ENCODE measurements at regions not wholly inside any gene's neighbourhood (a gene's known extent, or its start where the extent isn't known, plus 50 kb on each side); places are given as distances from the start of the nearest gene placed in this dataset.

DNA sequence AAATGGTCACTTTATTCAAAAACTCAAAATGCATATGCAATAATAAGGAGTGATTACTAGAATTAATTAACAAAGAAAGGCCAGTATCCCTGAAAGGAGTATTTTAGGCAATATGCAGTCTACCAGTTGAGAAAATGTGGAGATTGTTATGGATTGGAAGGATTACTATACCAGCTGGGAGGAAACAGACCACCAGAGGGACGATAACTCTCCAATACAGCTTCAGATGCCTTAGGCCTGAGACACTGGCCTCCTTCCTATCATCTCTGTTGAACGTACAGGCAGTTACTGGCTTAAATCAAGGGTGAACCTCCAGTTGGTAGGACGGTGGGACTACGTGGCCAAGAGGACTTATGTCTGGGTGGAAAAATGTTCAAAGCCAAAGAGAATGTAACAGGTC is 336.4 kb upstream of the EPHA4 start:
- no peak for DNase-seq
- Histone ChIP-seq H3K4me1 (replicated peaks; ENCODE audit: insufficient read depth) (no peaks in the 10 kb centered on the region), H3K79me2 (ENCODE audit: low read depth) (no peaks in the 10 kb centered on the region), H4K20me1 (ENCODE audit: insufficient read depth) (no peaks in the 10 kb centered on the region), H3K9me3 (ENCODE audit: insufficient read depth, low read depth) (no peaks in the 10 kb centered on the region), H3F3A (ENCODE audit: insufficient read depth, low read depth) (no peaks in the 10 kb centered on the region), H3K27me3 (ENCODE audit: insufficient read depth, low read depth) (no peaks in the 10 kb centered on the region), H3K27ac (no peak overlapping the region), H3K4me3 (no peak overlapping the region), H3K9me2 (ENCODE audit: insufficient read depth) (0 out of 2 replicates have a peak, but pooled peaks cover 14% of the 10 kb centered on the region), H3K4me2 (no peak overlapping the region), H2AFZ (no peak overlapping the region), H3K36me3 (ENCODE audit: low read depth) (no peaks in the 10 kb centered on the region)
- POLR2A ChIA-PET (ENCODE audit: unreplicated experiment) = no interaction called here
- intact Hi-C loops (cut with micrococcal nuclease; ENCODE audit: unreplicated experiment) = no loop called here
- CTCF ChIA-PET = no interaction called here
- no TSS peak for BruUV-seq (replicated peaks)
- TF ChIP-seq EZH2 (IDR thresholded peaks at IDR 0.05; ENCODE audit: low read depth) = no peak
- TF ChIP-seq, protein P1, sequence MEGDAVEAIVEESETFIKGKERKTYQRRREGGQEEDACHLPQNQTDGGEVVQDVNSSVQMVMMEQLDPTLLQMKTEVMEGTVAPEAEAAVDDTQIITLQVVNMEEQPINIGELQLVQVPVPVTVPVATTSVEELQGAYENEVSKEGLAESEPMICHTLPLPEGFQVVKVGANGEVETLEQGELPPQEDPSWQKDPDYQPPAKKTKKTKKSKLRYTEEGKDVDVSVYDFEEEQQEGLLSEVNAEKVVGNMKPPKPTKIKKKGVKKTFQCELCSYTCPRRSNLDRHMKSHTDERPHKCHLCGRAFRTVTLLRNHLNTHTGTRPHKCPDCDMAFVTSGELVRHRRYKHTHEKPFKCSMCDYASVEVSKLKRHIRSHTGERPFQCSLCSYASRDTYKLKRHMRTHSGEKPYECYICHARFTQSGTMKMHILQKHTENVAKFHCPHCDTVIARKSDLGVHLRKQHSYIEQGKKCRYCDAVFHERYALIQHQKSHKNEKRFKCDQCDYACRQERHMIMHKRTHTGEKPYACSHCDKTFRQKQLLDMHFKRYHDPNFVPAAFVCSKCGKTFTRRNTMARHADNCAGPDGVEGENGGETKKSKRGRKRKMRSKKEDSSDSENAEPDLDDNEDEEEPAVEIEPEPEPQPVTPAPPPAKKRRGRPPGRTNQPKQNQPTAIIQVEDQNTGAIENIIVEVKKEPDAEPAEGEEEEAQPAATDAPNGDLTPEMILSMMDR (conservative IDR thresholded peaks at IDR 0.05) = no peak

DNA sequence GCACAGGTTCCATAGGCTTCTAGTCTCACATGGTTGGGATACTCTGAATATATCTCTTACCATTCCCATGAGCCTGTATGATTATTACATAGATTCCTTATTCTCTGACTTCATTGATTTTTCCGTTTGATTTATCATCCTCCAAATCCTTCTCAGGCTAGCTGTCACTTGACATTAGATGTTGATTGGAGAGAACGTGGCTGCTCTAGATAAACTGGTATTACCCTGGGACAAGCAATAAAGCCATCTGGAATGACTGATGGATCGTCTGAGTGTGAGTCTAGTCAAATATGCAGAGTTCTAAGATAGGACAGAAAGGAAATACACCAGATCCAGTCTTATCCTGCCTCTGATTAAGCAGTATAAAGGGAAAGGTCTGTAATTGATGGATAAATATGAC is 325.6 kb upstream of the EPHA4 start:
- no peak overlapping the region for H3K4me2 ChIP-seq
- no peaks in the 10 kb centered on the region for H3K27me3 ChIP-seq (ENCODE audit: insufficient read depth, low read depth)
- no TSS peak for BruUV-seq (replicated peaks)
- ChIA-PET CTCF (no interaction called here), POLR2A (ENCODE audit: unreplicated experiment) (no interaction called here)
- H3K27ac ChIP-seq = no peak overlapping the region
- no peaks in the 10 kb centered on the region for H4K20me1 ChIP-seq (ENCODE audit: insufficient read depth)
- no peak overlapping the region for H2AFZ ChIP-seq
- H3K79me2 ChIP-seq (ENCODE audit: low read depth) = no peaks in the 10 kb centered on the region
- TF ChIP-seq, protein P1 (conservative IDR thresholded peaks at IDR 0.05) = no peak
- TF ChIP-seq EZH2 (IDR thresholded peaks at IDR 0.05; ENCODE audit: low read depth) = no peak
- H3F3A ChIP-seq (ENCODE audit: insufficient read depth, low read depth) = no peaks in the 10 kb centered on the region
- H3K4me3 ChIP-seq = no peak overlapping the region
- intact Hi-C loops (cut with micrococcal nuclease; ENCODE audit: unreplicated experiment) = no loop called here
- DNase-seq = no peak
- H3K36me3 ChIP-seq (ENCODE audit: low read depth) = no peaks in the 10 kb centered on the region
- H3K4me1 ChIP-seq (replicated peaks; ENCODE audit: insufficient read depth) = no peaks in the 10 kb centered on the region
- H3K9me2 ChIP-seq (ENCODE audit: insufficient read depth) = no peaks in the 10 kb centered on the region; the same call in 1 of the 2 replicates
- no peaks in the 10 kb centered on the region for H3K9me3 ChIP-seq (ENCODE audit: insufficient read depth, low read depth)

DNA sequence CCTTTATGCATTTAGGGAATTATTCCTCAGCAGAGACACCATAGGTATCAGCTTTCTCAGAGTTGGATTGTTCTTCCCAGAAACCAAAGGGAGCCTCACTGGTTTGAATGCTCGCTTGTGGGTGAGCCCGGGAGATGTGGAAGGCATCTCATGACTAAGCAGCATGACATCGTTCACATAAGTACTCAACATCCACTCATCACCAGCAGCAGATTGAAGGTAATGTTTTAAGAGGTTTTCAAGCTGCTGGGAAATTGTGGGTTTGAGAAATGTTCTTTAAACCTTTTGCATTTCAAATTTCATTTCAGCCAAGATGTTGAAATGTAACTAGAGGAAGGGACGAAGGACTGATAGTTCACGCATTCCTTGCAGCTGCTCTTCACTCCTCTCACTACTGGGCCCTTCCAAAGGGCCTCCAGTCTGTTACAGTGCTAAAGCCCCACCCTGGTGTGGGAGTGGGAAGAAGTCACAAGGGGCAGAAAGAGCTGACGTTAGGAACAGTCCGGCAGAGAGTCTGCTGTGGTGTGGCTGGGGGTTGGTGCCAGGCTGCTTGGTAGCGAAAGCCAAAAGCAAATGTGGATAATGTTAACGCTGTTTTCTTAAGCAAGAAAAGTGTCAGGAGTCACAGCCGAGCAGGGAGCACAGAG is 324.5 kb upstream of the EPHA4 start:
- no peak overlapping the region for H3K4me3 ChIP-seq
- BruUV-seq (replicated peaks) = no TSS peak
- H3F3A ChIP-seq (ENCODE audit: insufficient read depth, low read depth) = no peaks in the 10 kb centered on the region
- H3K36me3 ChIP-seq (ENCODE audit: low read depth) = no peaks in the 10 kb centered on the region
- no peaks in the 10 kb centered on the region for H4K20me1 ChIP-seq (ENCODE audit: insufficient read depth)
- H3K4me1 ChIP-seq (replicated peaks; ENCODE audit: insufficient read depth) = no peaks in the 10 kb centered on the region
- H3K27ac ChIP-seq = no peak overlapping the region
- no peaks in the 10 kb centered on the region for H3K9me3 ChIP-seq (ENCODE audit: insufficient read depth, low read depth)
- ChIA-PET POLR2A (ENCODE audit: unreplicated experiment) (no interaction called here), CTCF (no interaction called here)
- intact Hi-C loops (cut with micrococcal nuclease; ENCODE audit: unreplicated experiment) = no loop called here
- H3K9me2 ChIP-seq (ENCODE audit: insufficient read depth) = no peaks in the 10 kb centered on the region
- no peak overlapping the region for H2AFZ ChIP-seq
- TF ChIP-seq, protein P1 (conservative IDR thresholded peaks at IDR 0.05) = no peak
- no peaks in the 10 kb centered on the region for H3K79me2 ChIP-seq (ENCODE audit: low read depth)
- H3K27me3 ChIP-seq (ENCODE audit: insufficient read depth, low read depth) = no peaks in the 10 kb centered on the region
- no peak overlapping the region for H3K4me2 ChIP-seq
- no peak for DNase-seq

All from PC-9 (cell line).